ENCODE measurements at regions not wholly inside any gene's neighbourhood (a gene's known extent, or its start where the extent isn't known, plus 50 kb on each side); places are given as distances from the start of the nearest gene placed in this dataset.

DNA sequence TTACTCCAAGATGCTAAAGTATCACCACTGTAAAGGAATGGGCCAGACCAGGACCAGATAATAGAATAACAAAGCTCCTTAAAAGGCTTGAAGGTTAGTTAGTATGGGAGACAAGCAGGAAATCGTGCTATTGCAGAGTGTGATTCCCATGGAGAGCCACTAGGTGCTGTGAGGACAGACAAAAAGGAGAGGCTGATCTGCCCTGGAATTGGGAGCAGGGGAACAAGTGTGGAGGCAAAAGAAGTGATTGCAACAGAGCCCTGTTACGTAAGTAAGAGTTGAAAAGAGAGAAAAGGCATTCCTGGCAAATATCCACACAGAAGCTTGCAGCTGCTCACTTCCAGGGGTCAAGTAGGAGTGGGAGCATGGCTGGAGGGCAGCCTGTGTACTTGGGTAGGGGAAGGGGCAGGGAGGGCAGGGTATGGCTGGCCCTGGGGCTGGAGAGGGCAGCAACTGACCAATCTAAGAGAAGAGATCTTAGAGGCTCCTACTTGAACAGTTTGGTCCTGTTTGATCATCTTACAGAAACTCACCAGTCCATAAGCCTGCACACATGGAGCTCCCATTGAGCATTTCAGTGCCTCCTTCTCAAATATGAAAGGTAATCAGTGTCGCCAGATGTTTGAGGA is 207.7 kb upstream of the GJB5 start:
- WGBS: 48% methylated on average over 3 of the region's 3 CpGs
- H3K4me1 ChIP-seq: no peaks in the 10 kb centered on the region
- peak; percentile 78 for DNase-seq (ENCODE audit: extremely low spot score)
- peaks cover 0 to 12% (median 0%) of the 10 kb centered on the region in 4 donors for H3K27me3 ChIP-seq
- H3K36me3 ChIP-seq: no peaks in the 10 kb centered on the region
- intact Hi-C loops (cut with DNase I): no loop called here
- H3K27ac ChIP-seq (replicated peaks in 1 of 4): no peak overlapping the region
- TF ChIP-seq, protein P1, sequence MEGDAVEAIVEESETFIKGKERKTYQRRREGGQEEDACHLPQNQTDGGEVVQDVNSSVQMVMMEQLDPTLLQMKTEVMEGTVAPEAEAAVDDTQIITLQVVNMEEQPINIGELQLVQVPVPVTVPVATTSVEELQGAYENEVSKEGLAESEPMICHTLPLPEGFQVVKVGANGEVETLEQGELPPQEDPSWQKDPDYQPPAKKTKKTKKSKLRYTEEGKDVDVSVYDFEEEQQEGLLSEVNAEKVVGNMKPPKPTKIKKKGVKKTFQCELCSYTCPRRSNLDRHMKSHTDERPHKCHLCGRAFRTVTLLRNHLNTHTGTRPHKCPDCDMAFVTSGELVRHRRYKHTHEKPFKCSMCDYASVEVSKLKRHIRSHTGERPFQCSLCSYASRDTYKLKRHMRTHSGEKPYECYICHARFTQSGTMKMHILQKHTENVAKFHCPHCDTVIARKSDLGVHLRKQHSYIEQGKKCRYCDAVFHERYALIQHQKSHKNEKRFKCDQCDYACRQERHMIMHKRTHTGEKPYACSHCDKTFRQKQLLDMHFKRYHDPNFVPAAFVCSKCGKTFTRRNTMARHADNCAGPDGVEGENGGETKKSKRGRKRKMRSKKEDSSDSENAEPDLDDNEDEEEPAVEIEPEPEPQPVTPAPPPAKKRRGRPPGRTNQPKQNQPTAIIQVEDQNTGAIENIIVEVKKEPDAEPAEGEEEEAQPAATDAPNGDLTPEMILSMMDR (IDR thresholded peaks at IDR 0.05): no peak
- TF ChIP-seq EP300 (IDR thresholded peaks at IDR 0.05) (no peak), POLR2AphosphoS5 (IDR thresholded peaks at IDR 0.05) (no peak), POLR2A (IDR thresholded peaks at IDR 0.05; ENCODE audit: low read depth) (no peak)
- peaks cover 0 to 5% (median 0%) of the 10 kb centered on the region in 4 donors for H3K9me3 ChIP-seq
- H3K4me3 ChIP-seq: no peak overlapping the region

DNA sequence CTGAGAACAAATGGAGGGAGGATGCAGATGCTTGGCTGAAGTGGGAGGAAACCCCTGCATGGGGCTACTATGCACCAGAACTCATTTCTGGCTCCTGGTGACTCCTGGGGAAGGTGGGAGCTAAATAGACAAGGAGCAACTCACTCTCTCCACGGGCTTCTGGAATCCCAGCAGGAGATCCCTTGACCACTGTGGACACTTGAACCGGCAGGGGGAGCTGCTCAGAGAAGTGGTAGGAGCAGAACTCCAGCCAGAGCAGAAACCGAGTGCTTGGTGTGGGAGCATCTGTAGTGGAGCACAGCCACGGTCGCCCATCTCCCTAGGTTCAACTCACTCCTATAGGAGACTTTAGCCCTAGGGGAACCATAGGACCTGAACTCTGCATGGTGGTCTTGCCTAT is 205.6 kb upstream of the GJB5 start:
- TF ChIP-seq EP300 (IDR thresholded peaks at IDR 0.05) (no peak), POLR2A (IDR thresholded peaks at IDR 0.05; ENCODE audit: low read depth) (no peak), POLR2AphosphoS5 (IDR thresholded peaks at IDR 0.05) (no peak)
- TF ChIP-seq, protein P1 (IDR thresholded peaks at IDR 0.05): no peak
- H3K4me3 ChIP-seq: no peak overlapping the region

DNA sequence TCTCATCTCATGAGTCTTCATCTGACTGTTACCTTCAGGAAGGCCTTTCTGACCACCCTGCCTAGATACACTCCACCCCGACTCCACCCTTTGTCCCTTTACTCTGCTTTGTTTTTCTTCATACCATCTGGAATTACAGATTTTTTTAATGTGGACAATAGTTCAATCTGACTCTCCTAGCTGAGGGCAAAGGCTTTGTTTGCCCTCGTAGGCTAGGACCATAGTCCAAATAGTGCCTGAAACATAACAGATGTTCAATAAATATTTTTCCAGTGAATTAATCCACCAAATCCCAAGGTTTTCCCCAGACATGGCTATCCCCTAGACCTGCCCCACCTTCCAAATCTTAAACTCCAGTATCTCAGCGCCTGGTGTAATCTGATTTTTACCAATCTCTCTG is 176.5 kb upstream of the GJB5 start:
- WGBS: 64% methylated on average over 3 of the region's 3 CpGs
- H3K36me3 ChIP-seq: no peaks in the 10 kb centered on the region

More for the DNA sequence above, 205.6 kb upstream of the GJB5 start:
- WGBS: 10% methylated on average over 2 of the region's 5 CpGs
- no peaks in the 10 kb centered on the region for H3K4me1 ChIP-seq
- peak; percentile 86 for DNase-seq (ENCODE audit: extremely low spot score)
- intact Hi-C loops (cut with DNase I): no loop called here
- H3K27me3 ChIP-seq: peaks cover 0 to 12% (median 0%) of the 10 kb centered on the region in 4 donors
- peaks cover 0 to 7% (median 0%) of the 10 kb centered on the region in 4 donors for H3K9me3 ChIP-seq
- no peaks in the 10 kb centered on the region for H3K36me3 ChIP-seq
- no peak overlapping the region for H3K27ac ChIP-seq (replicated peaks in 1 of 4)

DNA sequence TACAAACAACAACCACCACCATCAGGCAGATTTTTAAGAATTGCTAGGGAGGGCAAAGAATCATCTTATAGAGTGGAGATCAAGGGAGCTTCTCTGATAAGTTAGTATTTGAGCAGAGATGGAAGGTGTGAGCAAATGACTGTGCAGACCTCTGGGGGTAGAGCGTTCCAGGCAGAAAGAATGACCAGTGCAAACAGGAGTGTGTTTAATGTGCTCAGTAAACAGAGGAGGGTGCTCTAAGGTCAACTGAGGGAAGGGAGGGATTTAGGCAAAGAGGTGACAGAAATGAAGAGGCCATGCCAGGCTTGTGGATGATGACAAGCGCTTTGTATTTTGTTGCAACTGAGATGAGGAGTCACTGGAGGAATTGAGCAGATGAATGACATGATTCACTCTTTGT is 172.5 kb upstream of the GJB5 start:
- 87% methylated on average over 2 of the region's 2 CpGs for WGBS
- TF ChIP-seq POLR2A (IDR thresholded peaks at IDR 0.05; ENCODE audit: low read depth): no peak
- TF ChIP-seq, protein P1 (IDR thresholded peaks at IDR 0.05): no peak
- Histone ChIP-seq H3K36me3 (no peaks in the 10 kb centered on the region), H3K27ac (replicated peaks in 1 of 4) (no peak overlapping the region), H3K27me3 (peaks cover 0 to 30% (median 0%) of the 10 kb centered on the region in 4 donors), H3K4me3 (no peak overlapping the region), H3K4me1 (no peaks in the 10 kb centered on the region), H3K9me3 (no peaks in the 10 kb centered on the region)
- no peak for DNase-seq (ENCODE audit: extremely low spot score)
- intact Hi-C loops (cut with DNase I): no loop called here

More for the DNA sequence above, 176.5 kb upstream of the GJB5 start:
- TF ChIP-seq POLR2AphosphoS5 (IDR thresholded peaks at IDR 0.05) (no peak), EP300 (IDR thresholded peaks at IDR 0.05) (no peak), POLR2A (IDR thresholded peaks at IDR 0.05; ENCODE audit: low read depth) (no peak)
- TF ChIP-seq, protein P1 (IDR thresholded peaks at IDR 0.05): no peak
- H3K27ac ChIP-seq (replicated peaks in 1 of 4): no peak overlapping the region
- H3K9me3 ChIP-seq: peaks cover 0 to 3% (median 0%) of the 10 kb centered on the region in 4 donors
- no peaks in the 10 kb centered on the region for H3K4me1 ChIP-seq
- H3K27me3 ChIP-seq: peaks cover 0 to 35% (median 0%) of the 10 kb centered on the region in 4 donors
- intact Hi-C loops (cut with DNase I): no loop called here
- DNase-seq (ENCODE audit: extremely low spot score): no peak
- H3K4me3 ChIP-seq: no peak overlapping the region

DNA sequence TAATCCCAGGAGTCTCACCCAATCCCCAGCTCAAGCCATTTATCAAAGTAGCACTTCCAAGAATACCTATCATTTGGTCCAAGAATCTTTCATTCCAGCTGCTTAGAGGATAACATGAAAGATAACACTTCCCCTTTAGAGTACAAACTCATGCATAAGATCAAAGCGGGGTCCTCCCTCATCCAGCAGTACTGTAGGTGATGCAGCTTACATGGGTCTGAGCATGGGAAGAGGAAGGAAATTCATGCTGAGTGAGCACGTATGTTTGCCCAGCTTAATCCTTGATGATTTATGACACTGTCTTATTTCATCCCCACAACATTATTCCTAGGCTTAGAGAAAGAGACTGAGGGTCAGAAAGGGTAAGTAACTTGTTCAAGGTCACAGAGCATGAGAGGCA is 167.1 kb upstream of the GJB5 start:
- DNase-seq (ENCODE audit: extremely low spot score): no peak
- peaks cover 0 to 27% (median 0%) of the 10 kb centered on the region in 4 donors for H3K27me3 ChIP-seq
- TF ChIP-seq EP300 (IDR thresholded peaks at IDR 0.05) (no peak), POLR2AphosphoS5 (IDR thresholded peaks at IDR 0.05) (no peak)
- H3K27ac ChIP-seq (replicated peaks in 1 of 4): no peak overlapping the region
- no peak overlapping the region for H3K4me3 ChIP-seq
- WGBS: 39% methylated on average over 2 of the region's 2 CpGs
- no peaks in the 10 kb centered on the region for H3K4me1 ChIP-seq
- no peaks in the 10 kb centered on the region for H3K9me3 ChIP-seq
- intact Hi-C loops (cut with DNase I): no loop called here
- H3K36me3 ChIP-seq: no peaks in the 10 kb centered on the region

Measured in esophagus muscularis mucosa (tissue), 4 donors.